Neural crest cell (in vitro differentiated cells): ENCODE measurements at regions not wholly inside any gene's neighbourhood (a gene's known extent, or its start where the extent isn't known, plus 50 kb on each side); places are given as distances from the start of the nearest gene placed in this dataset.

ENCODE experiments used
- DNase-seq: peaks from one replicate; pipeline ENCODE4 v3.0.0; 2021; ENCODE audit warnings: low read depth, mixed read lengths, low spot score
- H3K27ac Mint-ChIP-seq: one replicate; pipeline ENCODE4 v1.8.0; 2021; ENCODE audit warnings: mild to moderate bottlenecking, mixed read lengths; ENCODE audit not compliant: unreplicated experiment
- H3K27me3 Mint-ChIP-seq: 2 replicates; pipeline ENCODE4 v1.8.0; 2021; ENCODE audit warnings: low read depth, mild to moderate bottlenecking, mixed read lengths
- H3K36me3 Mint-ChIP-seq: 2 replicates; pipeline ENCODE4 v1.8.0; 2021; ENCODE audit warnings: low read depth, mild to moderate bottlenecking, mixed read lengths
- H3K4me1 Mint-ChIP-seq: 2 replicates; pipeline ENCODE4 v1.8.0; 2021; ENCODE audit warnings: mixed read lengths
- H3K4me3 Mint-ChIP-seq: one replicate; pipeline ENCODE4 v1.8.0; 2021; ENCODE audit warnings: mild to moderate bottlenecking, mixed read lengths
- H3K9me3 Mint-ChIP-seq: 2 replicates; pipeline ENCODE4 v1.8.0; 2021; ENCODE audit warnings: mixed read lengths
- TF ChIP-seq, protein P1 (sequence below): fragments of 200-600 bp; sonication (generic); conservative IDR thresholded peaks from 2 replicates; pipeline ENCODE4 v1.5.0; 2021; ENCODE audit warnings: antibody characterized with exemption, mild to moderate bottlenecking

- Mint-ChIP-seq H3K27me3 (no peaks in the 10 kb centered on the region), H3K9me3 (peaks cover 5% of the 10 kb centered on the region), H3K27ac (no peak overlapping the region), H3K36me3 (no peaks in the 10 kb centered on the region), H3K4me1 (no peaks in the 10 kb centered on the region), H3K4me3 (no peak overlapping the region)
- TF ChIP-seq, protein P1, sequence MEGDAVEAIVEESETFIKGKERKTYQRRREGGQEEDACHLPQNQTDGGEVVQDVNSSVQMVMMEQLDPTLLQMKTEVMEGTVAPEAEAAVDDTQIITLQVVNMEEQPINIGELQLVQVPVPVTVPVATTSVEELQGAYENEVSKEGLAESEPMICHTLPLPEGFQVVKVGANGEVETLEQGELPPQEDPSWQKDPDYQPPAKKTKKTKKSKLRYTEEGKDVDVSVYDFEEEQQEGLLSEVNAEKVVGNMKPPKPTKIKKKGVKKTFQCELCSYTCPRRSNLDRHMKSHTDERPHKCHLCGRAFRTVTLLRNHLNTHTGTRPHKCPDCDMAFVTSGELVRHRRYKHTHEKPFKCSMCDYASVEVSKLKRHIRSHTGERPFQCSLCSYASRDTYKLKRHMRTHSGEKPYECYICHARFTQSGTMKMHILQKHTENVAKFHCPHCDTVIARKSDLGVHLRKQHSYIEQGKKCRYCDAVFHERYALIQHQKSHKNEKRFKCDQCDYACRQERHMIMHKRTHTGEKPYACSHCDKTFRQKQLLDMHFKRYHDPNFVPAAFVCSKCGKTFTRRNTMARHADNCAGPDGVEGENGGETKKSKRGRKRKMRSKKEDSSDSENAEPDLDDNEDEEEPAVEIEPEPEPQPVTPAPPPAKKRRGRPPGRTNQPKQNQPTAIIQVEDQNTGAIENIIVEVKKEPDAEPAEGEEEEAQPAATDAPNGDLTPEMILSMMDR: no peak
- DNase-seq: no peak
Observed at GRCh38 chr5:29662876-29663275, 1530.6 kb upstream of the CDH6 start.

GRCh38 chr5:29654954-29655353, 1538.5 kb upstream of the CDH6 start:
- Mint-ChIP-seq H3K4me1 (no peaks in the 10 kb centered on the region), H3K36me3 (no peaks in the 10 kb centered on the region), H3K27me3 (no peaks in the 10 kb centered on the region), H3K27ac (no peak overlapping the region), H3K9me3 (peaks cover 5% of the 10 kb centered on the region), H3K4me3 (no peak overlapping the region)
- DNase-seq: no peak
- TF ChIP-seq, protein P1: no peak

DNA sequence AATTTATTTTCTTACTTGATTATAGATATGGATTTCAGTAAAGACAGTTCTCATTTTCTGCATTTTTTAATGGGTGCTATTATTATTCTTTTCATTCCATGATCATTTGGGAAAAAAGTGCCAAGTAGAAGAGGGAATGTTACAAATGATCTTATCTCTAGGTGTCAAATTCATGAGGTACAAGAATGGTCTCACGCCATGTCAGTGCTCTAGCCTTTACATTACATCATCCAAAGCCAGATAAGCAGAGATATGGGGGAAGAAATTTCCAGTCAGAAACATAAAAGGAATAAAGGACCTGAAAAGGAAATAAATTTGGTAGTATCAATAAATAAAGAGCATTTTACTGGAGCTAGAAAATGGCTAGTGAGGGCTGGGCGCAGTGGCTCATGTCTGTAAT, 1544.2 kb upstream of the CDH6 start:
- DNase-seq: no peak
- TF ChIP-seq, protein P1: no peak
- Mint-ChIP-seq H3K4me1 (no peaks in the 10 kb centered on the region), H3K4me3 (no peak overlapping the region), H3K27ac (no peak overlapping the region), H3K36me3 (no peaks in the 10 kb centered on the region), H3K27me3 (no peaks in the 10 kb centered on the region), H3K9me3 (no peaks in the 10 kb centered on the region)

DNA sequence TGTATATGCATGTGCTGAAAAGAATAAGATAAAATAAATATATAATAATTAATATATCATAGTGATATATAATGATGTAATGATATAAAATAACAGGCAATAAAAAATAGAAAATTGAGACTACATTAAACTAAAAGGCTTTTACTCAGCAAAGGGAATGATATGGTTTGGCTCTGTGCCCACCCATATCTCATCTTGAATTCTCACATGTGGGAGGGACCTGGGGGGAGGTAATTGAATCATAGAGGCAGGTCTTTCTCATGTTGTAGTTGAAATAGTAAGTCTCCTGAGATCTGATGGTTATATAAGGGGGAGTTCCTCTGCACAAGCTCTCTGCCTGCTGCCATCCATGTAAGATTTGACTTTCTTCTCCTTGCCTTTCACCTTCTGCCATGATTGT, 1550.9 kb upstream of the CDH6 start:
- Mint-ChIP-seq H3K4me3 (no peak overlapping the region), H3K36me3 (no peaks in the 10 kb centered on the region), H3K4me1 (no peaks in the 10 kb centered on the region), H3K27ac (no peak overlapping the region), H3K9me3 (peaks cover 4% of the 10 kb centered on the region), H3K27me3 (no peaks in the 10 kb centered on the region)
- TF ChIP-seq, protein P1: no peak
- DNase-seq: no peak

DNA sequence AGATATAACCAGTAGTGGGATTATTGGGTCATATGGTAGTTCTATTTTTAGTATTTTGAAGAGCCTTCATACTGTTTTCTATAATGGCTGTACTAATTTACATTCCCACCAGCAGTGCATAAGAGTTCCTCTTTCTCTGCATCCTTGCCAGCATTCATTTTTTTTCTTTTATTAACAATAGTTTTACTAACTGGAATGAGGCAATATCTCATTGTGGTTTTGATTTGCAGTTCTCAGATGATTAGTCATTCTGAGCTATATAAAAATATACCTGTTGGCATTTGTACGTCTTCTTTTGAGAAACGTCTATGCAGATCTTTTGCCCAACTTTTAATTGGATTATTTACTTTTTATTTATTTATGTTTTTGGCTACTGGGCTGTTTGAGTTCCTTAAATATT, 1579.3 kb upstream of the CDH6 start:
- Mint-ChIP-seq H3K4me3 (no peak overlapping the region), H3K9me3 (no peaks in the 10 kb centered on the region), H3K27ac (no peak overlapping the region), H3K36me3 (no peaks in the 10 kb centered on the region), H3K27me3 (no peaks in the 10 kb centered on the region), H3K4me1 (no peaks in the 10 kb centered on the region)
- no peak for DNase-seq
- TF ChIP-seq, protein P1: no peak

GRCh38 chr5:29588236-29588635, 1605.2 kb upstream of the CDH6 start:
- H3K4me3 Mint-ChIP-seq: no peak overlapping the region
- H3K9me3 Mint-ChIP-seq: no peaks in the 10 kb centered on the region
- no peak for DNase-seq
- TF ChIP-seq, protein P1: no peak
- H3K36me3 Mint-ChIP-seq: no peaks in the 10 kb centered on the region
- H3K27me3 Mint-ChIP-seq: no peaks in the 10 kb centered on the region
- no peak overlapping the region for H3K27ac Mint-ChIP-seq
- no peaks in the 10 kb centered on the region for H3K4me1 Mint-ChIP-seq
